ENCODE measurements at regions not wholly inside any gene's neighbourhood (a gene's known extent, or its start where the extent isn't known, plus 50 kb on each side); places are given as distances from the start of the nearest gene placed in this dataset.

GRCh38 chr18:29459972-29460371, 1283.0 kb upstream of the CDH2 start:
- no peak for TF ChIP-seq CTCF (IDR thresholded peaks at IDR 0.05)
- TF ChIP-seq POLR2A (IDR thresholded peaks at IDR 0.05), result no peak

All from uterus (tissue), 2 donors.